Activated CD8-positive, alpha-beta T cell treated with anti-CD3 and anti-CD28 coated beads for 36 hours (primary cell): ENCODE measurements at regions not wholly inside any gene's neighbourhood (a gene's known extent, or its start where the extent isn't known, plus 50 kb on each side); places are given as distances from the start of the nearest gene placed in this dataset.

Experiments used
- ATAC-seq: fragments of 200-7000 bp; cut with Tn5 transposase; one replicate; pipeline ENCODE4 v1.10.0; 2021; ENCODE audit warnings: mild to moderate bottlenecking, moderate library complexity
- CTCF ChIA-PET: fragments of 350-600 bp; sonication (Branson Sonifier 250); formaldehyde crosslinking; loops from one replicate; lab custom pipeline; 2021; ENCODE audit warnings: antibody characterized with exemption; lab: Charles Lee
- POLR2A ChIA-PET: fragments of 350-600 bp; sonication (Branson Sonifier 250); formaldehyde crosslinking; loops from one replicate; lab custom pipeline; 2021; ENCODE audit warnings: antibody characterized with exemption; lab: Charles Lee
- DNase-seq: peaks from one replicate; pipeline ENCODE4 v3.0.0-alpha.2; 2020
- H3K27ac Mint-ChIP-seq: one replicate; pipeline ENCODE4 v1.8.0; 2021; ENCODE audit warnings: mild to moderate bottlenecking, mixed read lengths
- H3K27me3 Mint-ChIP-seq: one replicate; pipeline ENCODE4 v1.8.0; 2021; ENCODE audit warnings: mixed read lengths
- H3K36me3 Mint-ChIP-seq: one replicate; pipeline ENCODE4 v1.8.0; 2021; ENCODE audit warnings: low read depth, mixed read lengths
- H3K4me1 Mint-ChIP-seq: one replicate; pipeline ENCODE4 v1.8.0; 2021; ENCODE audit warnings: low read depth, mixed read lengths
- H3K4me3 Mint-ChIP-seq: one replicate; pipeline ENCODE4 v1.8.0; 2021; ENCODE audit warnings: mild to moderate bottlenecking, moderate library complexity, mixed read lengths
- H3K9me3 Mint-ChIP-seq: one replicate; pipeline ENCODE4 v1.8.0; 2021; ENCODE audit warnings: mixed read lengths
- CTCF ChIP-seq: fragments of 200-600 bp; IDR thresholded peaks from one replicate; pipeline ENCODE4 v1.8.0; 2022; ENCODE audit warnings: antibody characterized with exemption, mild to moderate bottlenecking
- intact Hi-C: fragments of 100-400 bp; cut with micrococcal nuclease; formaldehyde crosslinking; loops from one replicate; pipeline ENCODE4 v1.10.0; 2022

- H3K4me3 Mint-ChIP-seq: no peak overlapping the region
- H3K4me1 Mint-ChIP-seq: no peaks in the 10 kb centered on the region
- no peak for DNase-seq
- CTCF ChIA-PET: no interaction called here
- POLR2A ChIA-PET: no interaction called here
- TF ChIP-seq CTCF: no peak
- no peaks in the 10 kb centered on the region for H3K36me3 Mint-ChIP-seq
- intact Hi-C loops: no loop called here
- ATAC-seq: no peak
- no peaks in the 10 kb centered on the region for H3K27me3 Mint-ChIP-seq
- no peak overlapping the region for H3K27ac Mint-ChIP-seq
- peaks cover 2% of the 10 kb centered on the region for H3K9me3 Mint-ChIP-seq
These were observed 370.8 kb downstream of the NFIB start for GRCh38 chr9:13943176-13943575.

GRCh38 chr9:13942695-13943094 lies 371.2 kb downstream of the NFIB start:
- intact Hi-C loops: no loop called here
- CTCF ChIA-PET: no interaction called here
- Mint-ChIP-seq H3K27ac (no peak overlapping the region), H3K9me3 (peaks cover 2% of the 10 kb centered on the region), H3K36me3 (no peaks in the 10 kb centered on the region), H3K4me3 (no peak overlapping the region), H3K4me1 (no peaks in the 10 kb centered on the region), H3K27me3 (no peaks in the 10 kb centered on the region)
- peak; percentile 37 for DNase-seq
- ATAC-seq: peak; percentile 90
- POLR2A ChIA-PET: no interaction called here
- no peak for TF ChIP-seq CTCF

GRCh38 chr9:13942201-13942600 lies 371.7 kb downstream of the NFIB start:
- ATAC-seq (no peak), DNase-seq (no peak)
- POLR2A ChIA-PET: no interaction called here
- H3K27ac Mint-ChIP-seq: no peak overlapping the region
- no peak overlapping the region for H3K4me3 Mint-ChIP-seq
- CTCF ChIA-PET: no interaction called here
- TF ChIP-seq CTCF: no peak
- H3K27me3 Mint-ChIP-seq: no peaks in the 10 kb centered on the region
- no peaks in the 10 kb centered on the region for H3K4me1 Mint-ChIP-seq
- peaks cover 2% of the 10 kb centered on the region for H3K9me3 Mint-ChIP-seq
- no peaks in the 10 kb centered on the region for H3K36me3 Mint-ChIP-seq
- intact Hi-C loops: no loop called here

GRCh38 chr9:13941714-13942113 lies 372.2 kb downstream of the NFIB start:
- H3K4me3 Mint-ChIP-seq: no peak overlapping the region
- DNase-seq (no peak), ATAC-seq (no peak)
- CTCF ChIA-PET: no interaction called here
- intact Hi-C loops: no loop called here
- TF ChIP-seq CTCF: no peak
- H3K27me3 Mint-ChIP-seq: no peaks in the 10 kb centered on the region
- no peak overlapping the region for H3K27ac Mint-ChIP-seq
- no peaks in the 10 kb centered on the region for H3K4me1 Mint-ChIP-seq
- peaks cover 2% of the 10 kb centered on the region for H3K9me3 Mint-ChIP-seq
- no peaks in the 10 kb centered on the region for H3K36me3 Mint-ChIP-seq
- POLR2A ChIA-PET: no interaction called here

GRCh38 chr9:13939701-13940490 lies 374.0 kb downstream of the NFIB start:
- H3K36me3 Mint-ChIP-seq: no peaks in the 10 kb centered on the region
- no peak overlapping the region for H3K27ac Mint-ChIP-seq
- H3K4me1 Mint-ChIP-seq: no peaks in the 10 kb centered on the region
- intact Hi-C loops: no loop called here
- ChIA-PET POLR2A (no interaction called here), CTCF (no interaction called here)
- DNase-seq (no peak), ATAC-seq (no peak)
- H3K9me3 Mint-ChIP-seq: peaks cover 4% of the 10 kb centered on the region
- no peak for TF ChIP-seq CTCF
- H3K27me3 Mint-ChIP-seq: no peaks in the 10 kb centered on the region
- H3K4me3 Mint-ChIP-seq: no peak overlapping the region
